Stomach (tissue), 8 donors: ENCODE measurements at regions not wholly inside any gene's neighbourhood (a gene's known extent, or its start where the extent isn't known, plus 50 kb on each side); places are given as distances from the start of the nearest gene placed in this dataset.

Source experiments
- DNase-seq, 2 donors: peaks; one replicate each; pipeline versions ENCODE4 v3.0.0 to v3.0.0-alpha.2; 2013 to 2019
- H3K27ac ChIP-seq, 5 donors: fragments of 200-600 bp in 4 of 5; sonication (generic) in 4 of 5; one replicate each; pipeline ENCODE4 v1.5.1; 2013 to 2019; ENCODE audit warnings: mild to moderate bottlenecking in 1 of 5, moderate library complexity in 1 of 5
- H3K27me3 ChIP-seq, 3 donors: fragments of 200-600 bp; sonication (generic); one replicate each; pipeline ENCODE4 v1.5.1; 2017 to 2019; ENCODE audit warnings: mixed run types in 1 of 3
- H3K36me3 ChIP-seq, 4 donors: fragments of 200-600 bp; sonication (generic); 1 replicate in 3 of 4; 2 replicates in 1 of 4; pipeline ENCODE4 v1.5.1; 2016 to 2019
- H3K4me1 ChIP-seq, 4 donors: fragments of 200-600 bp; sonication (generic); one replicate each; pipeline ENCODE4 v1.5.1; 2016 to 2019
- H3K4me3 ChIP-seq, 4 donors: fragments of 200-600 bp; sonication (generic) in 3 of 4; one replicate each; pipeline ENCODE4 v1.5.1; 2016 to 2019; ENCODE audit warnings: mild to moderate bottlenecking in 1 of 4
- H3K9me3 ChIP-seq, 4 donors: fragments of 200-600 bp; sonication (generic); one replicate each; pipeline ENCODE4 v1.5.1; 2016 to 2019
- EP300 ChIP-seq: sonication (generic); formaldehyde crosslinking; IDR thresholded peaks from one replicate; pipeline ENCODE4 v1.6.1; 2017; ENCODE audit warnings: antibody characterized with exemption
- POLR2A ChIP-seq, 4 donors: fragments of 450-650 bp; IDR thresholded peaks; one replicate each; pipeline ENCODE4 v1.6.1; 2016; ENCODE audit warnings: antibody characterized with exemption in 4 of 4, control low read depth in 2 of 4, mild to moderate bottlenecking in 1 of 4, moderate library complexity in 1 of 4
- POLR2AphosphoS5 ChIP-seq, 3 donors: sonication (generic); formaldehyde crosslinking; IDR thresholded peaks; one replicate each; pipeline ENCODE4 v1.6.1; 2016; ENCODE audit warnings: antibody characterized with exemption in 3 of 3
- WGBS, 5 donors: extraction: QIAGEN DNeasy Blood & Tissue Kit in 3 of 5; methylation state at CpG; one replicate each; pipeline versions ENCODE4 v1.1.5 to v1.1.7; 2013 to 2018; 5-methylcytosine and 5-hydroxymethylcytosine counted together
- intact Hi-C: fragments of 100-400 bp; cut with DNase I; formaldehyde crosslinking; loops from one replicate; pipeline ENCODE4 v1.15.1; 2023; ENCODE audit warnings: low total_unique reads
- TF ChIP-seq, protein P1 (sequence below), 7 experiments: fragments of 450-650 bp in 4 of 7; fragments of 200-600 bp in 3 of 7; sonication (generic) in 3 of 7; IDR thresholded peaks; one replicate each; pipeline ENCODE4 v1.5.1; 2016 to 2019; ENCODE audit warnings: antibody characterized with exemption in 7 of 7, control low read depth in 2 of 7, mild to moderate bottlenecking in 1 of 7
- donor health status: healthy with polysubstance abuse.
- donor health status: Bipolar disorder and iron deficiency.
- donor health status: healthy.

DNA sequence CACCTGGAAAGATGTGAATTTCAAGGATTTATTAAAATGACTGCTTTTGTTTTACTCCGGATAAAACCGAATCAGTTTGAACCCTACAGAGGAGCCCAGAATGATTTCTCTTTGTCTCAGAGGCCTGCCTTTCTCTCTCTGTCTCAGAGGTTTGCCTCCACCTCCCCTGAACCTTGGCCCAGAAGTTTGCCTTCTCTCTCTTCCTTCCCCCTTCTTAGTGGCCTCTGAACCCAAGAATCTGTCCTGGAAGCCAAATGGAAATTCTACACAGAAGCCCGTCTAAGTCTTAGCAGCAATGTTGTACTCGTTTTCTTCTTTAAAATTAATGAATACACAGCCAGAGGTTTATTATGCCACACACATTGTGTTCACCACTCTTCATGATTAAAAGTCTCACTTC lies 200.7 kb downstream of the SOCS6 start:
- Histone ChIP-seq H3K27ac (no peak overlapping the region), H3K9me3 (no peaks in the 10 kb centered on the region), H3K4me1 (no peaks in the 10 kb centered on the region), H3K27me3 (peaks cover 0 to 3% (median 0%) of the 10 kb centered on the region in 3 donors), H3K4me3 (no peak overlapping the region), H3K36me3 (no peaks in the 10 kb centered on the region)
- intact Hi-C loops = no loop called here
- TF ChIP-seq, protein P1, sequence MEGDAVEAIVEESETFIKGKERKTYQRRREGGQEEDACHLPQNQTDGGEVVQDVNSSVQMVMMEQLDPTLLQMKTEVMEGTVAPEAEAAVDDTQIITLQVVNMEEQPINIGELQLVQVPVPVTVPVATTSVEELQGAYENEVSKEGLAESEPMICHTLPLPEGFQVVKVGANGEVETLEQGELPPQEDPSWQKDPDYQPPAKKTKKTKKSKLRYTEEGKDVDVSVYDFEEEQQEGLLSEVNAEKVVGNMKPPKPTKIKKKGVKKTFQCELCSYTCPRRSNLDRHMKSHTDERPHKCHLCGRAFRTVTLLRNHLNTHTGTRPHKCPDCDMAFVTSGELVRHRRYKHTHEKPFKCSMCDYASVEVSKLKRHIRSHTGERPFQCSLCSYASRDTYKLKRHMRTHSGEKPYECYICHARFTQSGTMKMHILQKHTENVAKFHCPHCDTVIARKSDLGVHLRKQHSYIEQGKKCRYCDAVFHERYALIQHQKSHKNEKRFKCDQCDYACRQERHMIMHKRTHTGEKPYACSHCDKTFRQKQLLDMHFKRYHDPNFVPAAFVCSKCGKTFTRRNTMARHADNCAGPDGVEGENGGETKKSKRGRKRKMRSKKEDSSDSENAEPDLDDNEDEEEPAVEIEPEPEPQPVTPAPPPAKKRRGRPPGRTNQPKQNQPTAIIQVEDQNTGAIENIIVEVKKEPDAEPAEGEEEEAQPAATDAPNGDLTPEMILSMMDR (IDR thresholded peaks at IDR 0.05) = no peak
- TF ChIP-seq POLR2AphosphoS5 (IDR thresholded peaks at IDR 0.05) (no peak), POLR2A (IDR thresholded peaks at IDR 0.05) (no peak), EP300 (no peak)
- 26 to 42% (median 41%) methylated on average over 4 of the region's 4 CpGs for WGBS, 5 donors
- no peak for DNase-seq

DNA sequence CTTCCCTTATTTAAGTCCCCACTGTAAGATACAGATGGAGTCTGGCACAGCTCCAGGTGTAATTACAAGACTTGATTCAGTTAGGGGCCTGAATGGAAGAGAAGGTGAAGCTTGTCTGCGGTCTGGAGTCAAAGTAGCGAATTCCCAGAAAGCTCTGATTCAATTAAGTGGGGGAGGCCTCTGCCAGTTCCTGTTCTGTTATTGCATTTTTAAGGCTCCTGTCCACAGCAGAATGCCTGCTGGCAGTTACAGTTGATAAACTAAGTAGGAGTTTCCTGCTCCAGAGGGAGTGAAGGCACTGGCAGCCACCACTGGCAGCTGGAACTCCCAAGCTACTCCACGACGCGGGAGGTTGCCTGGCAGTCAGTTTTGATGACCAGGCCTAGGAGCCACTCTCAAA lies 181.1 kb downstream of the SOCS6 start:
- peak in 1 of 2 donors; percentile 65 for DNase-seq
- TF ChIP-seq, protein P1 (IDR thresholded peaks at IDR 0.05) = no peak
- TF ChIP-seq POLR2AphosphoS5 (IDR thresholded peaks at IDR 0.05) = no peak
- no peak for TF ChIP-seq POLR2A (IDR thresholded peaks at IDR 0.05)
- no peak for TF ChIP-seq EP300
- no peaks in the 10 kb centered on the region for H3K27me3 ChIP-seq
- H3K9me3 ChIP-seq = no peaks in the 10 kb centered on the region
- no peak overlapping the region for H3K27ac ChIP-seq
- 39 to 50% (median 44%) methylated on average over 5 of the region's 5 CpGs for WGBS, 5 donors
- no peaks in the 10 kb centered on the region for H3K36me3 ChIP-seq
- intact Hi-C loops = no loop called here
- H3K4me3 ChIP-seq = no peak overlapping the region
- H3K4me1 ChIP-seq = no peaks in the 10 kb centered on the region

DNA sequence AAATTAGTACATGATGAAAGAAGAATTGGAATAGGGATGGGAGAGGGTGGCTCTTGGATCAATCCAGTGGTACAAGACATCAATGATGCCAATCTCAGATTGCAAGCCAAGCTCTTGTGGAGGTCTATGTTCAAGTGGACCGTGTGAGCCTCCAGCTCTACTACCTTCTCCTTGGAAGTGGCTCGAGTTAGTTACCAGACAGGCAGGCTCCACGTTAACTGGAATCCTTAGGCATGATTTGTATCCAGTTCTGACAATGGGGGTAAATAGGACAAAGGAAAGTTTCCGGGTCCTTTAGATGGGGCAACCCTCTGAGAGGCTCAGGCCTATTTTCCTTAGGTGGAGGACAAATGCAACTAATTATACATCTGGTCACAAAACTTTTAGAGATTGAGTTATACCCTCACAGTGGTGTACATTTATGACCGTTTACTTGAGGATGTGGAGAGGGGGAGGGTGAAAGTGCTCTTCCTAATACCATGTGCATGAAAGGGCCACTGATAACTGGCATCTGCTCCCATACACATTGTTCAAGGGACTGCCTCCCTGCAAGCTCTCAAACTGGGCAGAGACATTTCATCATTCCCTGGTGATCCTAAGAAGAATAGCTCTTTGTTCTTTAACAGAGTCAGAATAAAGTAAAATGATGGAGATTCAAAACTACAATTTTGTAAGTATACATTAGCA lies 180.2 kb downstream of the SOCS6 start:
- Histone ChIP-seq H3K9me3 (no peaks in the 10 kb centered on the region), H3K27me3 (no peaks in the 10 kb centered on the region), H3K4me1 (peaks cover 5 to 9% (median 7%) of the 10 kb centered on the region in 4 donors), H3K4me3 (no peak overlapping the region), H3K36me3 (no peaks in the 10 kb centered on the region), H3K27ac (no peak overlapping the region)
- TF ChIP-seq POLR2A (IDR thresholded peaks at IDR 0.05) = no peak
- no peak for TF ChIP-seq POLR2AphosphoS5 (IDR thresholded peaks at IDR 0.05)
- TF ChIP-seq, protein P1 (IDR thresholded peaks at IDR 0.05) = no peak
- no peak for TF ChIP-seq EP300
- intact Hi-C loops = no loop called here
- WGBS, 5 donors = 65 to 84% (median 74%) methylated on average over 5 of the region's 5 CpGs
- no peak for DNase-seq

DNA sequence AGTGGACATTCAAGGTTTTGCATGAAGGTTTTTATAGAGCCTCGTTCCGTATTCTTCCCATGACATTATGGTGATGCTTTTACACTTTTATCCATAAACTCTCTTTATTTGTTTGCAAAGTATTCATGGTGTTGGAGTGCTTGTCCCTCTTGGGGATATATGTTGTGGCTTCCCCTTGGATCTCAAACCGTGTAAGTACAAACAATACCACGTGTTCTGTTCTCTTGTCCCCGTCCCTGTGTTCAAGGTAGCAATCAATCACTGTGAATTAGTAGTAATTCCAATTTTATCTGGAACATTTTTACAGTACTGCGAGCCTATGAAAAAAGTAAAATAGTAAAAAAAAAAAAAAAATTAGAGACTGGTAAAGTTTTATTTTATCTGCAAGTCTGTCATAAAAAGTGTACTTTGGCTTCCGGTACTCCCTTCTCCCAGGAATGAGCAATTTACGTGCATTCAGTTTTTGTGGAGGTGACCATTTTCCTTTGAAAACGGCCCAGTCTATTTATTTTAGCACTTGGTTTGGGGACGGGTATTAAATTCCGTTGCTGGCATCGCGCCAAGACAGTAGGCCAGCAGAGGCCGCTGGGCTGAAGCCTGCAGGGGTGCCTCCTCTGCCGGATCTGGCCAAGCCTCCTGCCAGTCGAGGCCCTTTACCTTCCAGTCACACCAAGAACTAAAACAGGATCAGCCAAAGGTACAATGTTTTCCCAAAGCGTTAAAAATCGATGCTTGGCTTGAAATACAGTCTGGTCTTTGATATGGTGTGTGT lies 175.7 kb downstream of the SOCS6 start:
- no peak overlapping the region for H3K27ac ChIP-seq
- intact Hi-C loops = no loop called here
- peaks cover 0 to 11% (median 0%) of the 10 kb centered on the region in 3 donors for H3K27me3 ChIP-seq
- peak overlapping the region; percentile 20 to 39 (median 34) for H3K4me3 ChIP-seq
- peaks cover 5 to 9% (median 7%) of the 10 kb centered on the region in 4 donors for H3K4me1 ChIP-seq
- peak; percentile 73 to 83 for DNase-seq
- no peaks in the 10 kb centered on the region for H3K36me3 ChIP-seq
- WGBS, 5 donors = 12 to 15% (median 13%) methylated on average over 17 to 18 of the region's 18 CpGs
- no peak for TF ChIP-seq EP300
- TF ChIP-seq, protein P1 (IDR thresholded peaks at IDR 0.05) = no peak
- no peak for TF ChIP-seq POLR2A (IDR thresholded peaks at IDR 0.05)
- no peak for TF ChIP-seq POLR2AphosphoS5 (IDR thresholded peaks at IDR 0.05)
- no peaks in the 10 kb centered on the region for H3K9me3 ChIP-seq
